Ovary (tissue), 3 donors: ENCODE measurements at regions not wholly inside any gene's neighbourhood (a gene's known extent, or its start where the extent isn't known, plus 50 kb on each side); places are given as distances from the start of the nearest gene placed in this dataset.

Experiments used
- CTCF ChIP-seq, 3 donors: fragments of 450-650 bp in 2 of 3; fragments of 200-600 bp in 1 of 3; IDR thresholded peaks; one replicate each; pipeline versions ENCODE4 v1.5.1 to v1.8.0; 2016 to 2022; ENCODE audit warnings: antibody characterized with exemption in 3 of 3, mild to moderate bottlenecking in 1 of 3
- POLR2A ChIP-seq: fragments of 450-650 bp; IDR thresholded peaks from one replicate; pipeline ENCODE4 v1.6.1; 2017; ENCODE audit warnings: antibody characterized with exemption, mild to moderate bottlenecking, moderate library complexity
- donor health status: DM: no; HTN: no; CAD: no.

GRCh38 chr2:194411221-194411620 lies 1245.8 kb upstream of the SLC39A10 start:
- TF ChIP-seq POLR2A (no peak), CTCF (IDR thresholded peaks at IDR 0.05) (no peak)
